K562 (cell line): ENCODE measurements at regions not wholly inside any gene's neighbourhood (a gene's known extent, or its start where the extent isn't known, plus 50 kb on each side); places are given as distances from the start of the nearest gene placed in this dataset.
A peak's percentile ranks its signal among the peaks of the same experiment; 100 is the strongest.

Experiments used
- ATAC-seq: fragments of 200-7000 bp; cut with Tn5 transposase; 3 replicates; pipeline ENCODE4 v1.9.1; 2020; ENCODE audit warnings: moderate library complexity
- BruUV-seq: library from RNA; stranded (reverse); fragments of 400-500 nt; replicated peaks from 2 replicates; lab custom pipeline; 2021; lab: Mats Ljungman, UMichigan
- CTCF ChIA-PET: fragments of 300-600 bp; formaldehyde crosslinking; extraction: SDS; loops from one replicate; lab custom pipeline; 2021; ENCODE audit warnings: low intra/inter-chr PET ratio; lab: Yijun Ruan, JAX
- POLR2A ChIA-PET: fragments of 300-600, 350-650 bp; sonication (Branson Sonifier 250); formaldehyde crosslinking; extraction: SDS; loops from one replicate; lab custom pipeline; 2021; ENCODE audit warnings: antibody characterized with exemption, inconsistent platforms; lab: Yijun Ruan, JAX
- DNase-seq, 4 experiments: peaks; one replicate each; pipeline versions ENCODE4 v3.0.0 to v3.0.0-alpha.2; 2011 to 2018; ENCODE audit warnings: low spot score in 3 of 4, mixed read lengths in 3 of 4; ENCODE audit errors: extremely low read depth in 1 of 4
- FAIRE-seq: peaks from 2 replicates; lab custom pipeline; 2011; peaks lifted over from hg19 to GRCh38; lab: Jason Lieb, UNC
- H2AFZ ChIP-seq: 2 replicates; pipeline ENCODE4 v1.6.0; 2011; ENCODE audit warnings: low read depth, low read length, control low read depth, inconsistent platforms
- H3K27ac ChIP-seq: fragments of 200-600 bp; 3 replicates; pipeline ENCODE4 v1.8.0; 2011; ENCODE audit warnings: low read depth, mild to moderate bottlenecking, control low read depth, inconsistent platforms, low read length, moderate library complexity, mixed read lengths; ENCODE audit errors: extremely low read depth
- H3K27me3 ChIP-seq, 2 experiments: fragments of 300-600 bp in 1 of 2; 2 replicates in 1 of 2; 3 replicates in 1 of 2; pipeline versions ENCODE4 v1.6.0 to v1.8.0; 2011; ENCODE audit warnings: inconsistent platforms in 2 of 2, low read length in 2 of 2, mild to moderate bottlenecking in 1 of 2, mixed read lengths in 1 of 2, moderate library complexity in 1 of 2; ENCODE audit not compliant: control insufficient read depth in 2 of 2, insufficient read depth in 2 of 2
- H3K36me3 ChIP-seq: fragments of 300-600 bp; 3 replicates; pipeline ENCODE4 v1.8.0; 2011; ENCODE audit warnings: mild to moderate bottlenecking, low read length, inconsistent platforms; ENCODE audit not compliant: control insufficient read depth, insufficient read depth
- H3K4me1 ChIP-seq, 2 experiments: fragments of 200-600 bp in 1 of 2; replicated peaks in 1 of 2; 2 replicates in 1 of 2; 3 replicates in 1 of 2; pipeline versions ENCODE4 v1.5.1 to v1.8.0; 2011; ENCODE audit warnings: inconsistent platforms in 2 of 2, low read length in 2 of 2, mild to moderate bottlenecking in 1 of 2, mixed read lengths in 1 of 2, moderate library complexity in 1 of 2; ENCODE audit not compliant: control insufficient read depth in 2 of 2, insufficient read depth in 2 of 2
- H3K4me2 ChIP-seq: 2 replicates; pipeline ENCODE4 v1.6.1; 2011; ENCODE audit warnings: low read length, control low read depth, inconsistent platforms, mixed read lengths; ENCODE audit not compliant: insufficient read depth
- H3K4me3 ChIP-seq: fragments of 200-600 bp; sonication (generic), shearing (Covaris generic); 2 replicates; pipeline ENCODE4 v1.5.1; 2016; ENCODE audit warnings: control low read depth, inconsistent platforms
- H3K79me2 ChIP-seq: fragments of 200-600 bp; 3 replicates; pipeline ENCODE4 v1.8.0; 2011; ENCODE audit warnings: low read length, inconsistent platforms; ENCODE audit not compliant: control insufficient read depth, insufficient read depth
- H3K9ac ChIP-seq, 2 experiments: 2 replicates each; pipeline versions ENCODE4 v1.6.0 to v1.6.1; 2011; ENCODE audit warnings: low read depth in 2 of 2, low read length in 2 of 2, control low read depth in 1 of 2, inconsistent platforms in 1 of 2, mild to moderate bottlenecking in 1 of 2, mixed read lengths in 1 of 2; ENCODE audit not compliant: insufficient read depth in 1 of 2
- H3K9me1 ChIP-seq: one replicate; pipeline ENCODE4 v1.6.0; 2011; ENCODE audit warnings: inconsistent platforms, mild to moderate bottlenecking, low read length, moderate library complexity; ENCODE audit not compliant: control insufficient read depth, insufficient read depth
- H3K9me3 ChIP-seq: replicated peaks from 2 replicates; pipeline ENCODE4 v1.5.1; 2011; ENCODE audit warnings: low read depth, low read length, inconsistent platforms; ENCODE audit not compliant: control insufficient read depth, insufficient read depth
- H4K20me1 ChIP-seq: replicated peaks from 2 replicates; pipeline ENCODE4 v1.6.1; 2011; ENCODE audit warnings: low read length, inconsistent platforms, mixed read lengths; ENCODE audit not compliant: control insufficient read depth, insufficient read depth
- CREBBP ChIP-seq: IDR thresholded peaks from one replicate; pipeline ENCODE4 v1.6.1; 2012; ENCODE audit warnings: low read depth, mild to moderate bottlenecking, control low read depth, inconsistent platforms, low read length
- FOSL1 ChIP-seq: fragments of 200-800 bp; sonication (Bioruptor generic); conservative IDR thresholded peaks from 2 replicates; pipeline ENCODE4 v1.6.1; 2016; ENCODE audit warnings: missing genetic modification characterization, missing compliant biosample characterization
- FOXM1 ChIP-seq, 2 experiments: fragments of 450-650 bp in 1 of 2; sonication (generic) in 1 of 2; formaldehyde crosslinking in 1 of 2; IDR thresholded peaks; 2 replicates each; pipeline versions ENCODE4 v1.6.1 to v1.9.0; 2017 to 2022; ENCODE audit warnings: low read depth in 2 of 2, mild to moderate bottlenecking in 2 of 2, missing genetic modification reagents in 1 of 2, moderate library complexity in 1 of 2
- PHF21A ChIP-seq: fragments of 450-650 bp; IDR thresholded peaks from 2 replicates; pipeline ENCODE4 v1.6.1; 2017; ENCODE audit warnings: low read depth, borderline replicate concordance
- ZNF165 ChIP-seq: fragments of 250-450 bp; sonication (Bioruptor Pico); IDR thresholded peaks from 2 replicates; pipeline ENCODE4 v1.4.0; 2020; ENCODE audit warnings: borderline replicate concordance
- ZNF785 ChIP-seq: fragments of 250-450 bp; sonication (Bioruptor Pico); IDR thresholded peaks from 2 replicates; pipeline ENCODE4 v1.4.0; 2020; ENCODE audit warnings: mild to moderate bottlenecking
- WGBS: fragments of 100-300 bp; shearing (Covaris generic); methylation state at CpG from one replicate; pipeline ENCODE4 v1.1.6; 2016; ENCODE audit warnings: low coverage, mixed read lengths; ENCODE audit not compliant: insufficient coverage; ENCODE audit errors: missing lambda C conversion rate; 5-methylcytosine and 5-hydroxymethylcytosine counted together
- in situ Hi-C: fragments of 300-500 bp; cut with MboI; formaldehyde crosslinking; loops from 4 replicates; pipeline ENCODE4 v1.15.0; 2018; ENCODE audit warnings: inconsistent platforms, mixed read lengths
- intact Hi-C: fragments of 100-400 bp; cut with micrococcal nuclease; formaldehyde crosslinking; loops from 2 replicates; pipeline ENCODE4 v1.14.2; 2022
- TF ChIP-seq, protein P1 (sequence below): fragments of 250-450 bp; sonication (Bioruptor Pico); IDR thresholded peaks from 2 replicates; pipeline ENCODE4 v1.8.0; 2021; ENCODE audit warnings: borderline replicate concordance, mild to moderate bottlenecking, moderate library complexity; ENCODE audit not compliant: poor library complexity, severe bottlenecking
- TF ChIP-seq, protein P2 (sequence below): sonication (generic); formaldehyde crosslinking; IDR thresholded peaks from 2 replicates; pipeline ENCODE4 v1.8.0; 2022; ENCODE audit warnings: mild to moderate bottlenecking, missing genetic modification reagents

DNA sequence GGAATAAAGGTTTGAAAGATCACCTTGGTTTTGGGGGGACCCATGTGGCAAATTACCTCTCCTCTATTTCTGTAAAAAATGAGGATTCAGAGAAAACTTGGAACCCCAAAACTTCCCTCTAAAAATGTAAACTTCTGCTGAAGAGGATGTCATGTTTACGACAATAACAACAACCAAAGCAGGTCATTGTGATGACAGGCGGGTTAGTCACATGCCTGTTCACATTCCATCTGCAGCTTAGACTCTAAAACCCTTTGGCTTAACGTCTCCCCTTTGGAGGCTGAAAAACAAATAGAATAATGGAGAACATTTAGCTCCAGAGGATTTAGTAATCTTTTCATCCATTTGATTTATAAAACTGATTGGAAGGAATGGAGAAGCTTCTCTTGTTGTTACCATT lies 75.0 kb upstream of the FAM9C start:
- Histone ChIP-seq H3K4me2 (peak overlapping the region; percentile 29; the same call in 1 of the 2 replicates), H3K27ac (no peak overlapping the region), H3K36me3 (no peaks in the 10 kb centered on the region), H3K79me2 (no peaks in the 10 kb centered on the region), H2AFZ (peak overlapping the region; percentile 60), H3K4me3 (no peak overlapping the region), H3K27me3 (no peaks in the 10 kb centered on the region), H4K20me1 (no peaks in the 10 kb centered on the region)
- ChIA-PET POLR2A (interaction anchor here (0.8 kb wide), 1 partner anchor 135 kb away, joined by 3 read pairs; no protein-coding TSS in a partner anchor), CTCF (no interaction called here)
- 43% methylated on average over 3 of the region's 3 CpGs for WGBS
- no peak for FAIRE-seq
- DNase-seq, result no peak
- ATAC-seq, result no peak
- TF ChIP-seq FOSL1 (tag) (peak; percentile 55; the same call in 1 of the 2 replicates), ZNF785 (CRISPR knock-in tag) (no peak), PHF21A (no peak), FOXM1 (IDR thresholded peaks at IDR 0.05; ENCODE audit: low read depth) (no peak), FOXM1 (CRISPR knock-in tag; IDR thresholded peaks at IDR 0.05; ENCODE audit: low read depth) (no peak), CREBBP (no peak), ZNF165 (CRISPR knock-in tag) (no peak)
- TF ChIP-seq, protein P1, sequence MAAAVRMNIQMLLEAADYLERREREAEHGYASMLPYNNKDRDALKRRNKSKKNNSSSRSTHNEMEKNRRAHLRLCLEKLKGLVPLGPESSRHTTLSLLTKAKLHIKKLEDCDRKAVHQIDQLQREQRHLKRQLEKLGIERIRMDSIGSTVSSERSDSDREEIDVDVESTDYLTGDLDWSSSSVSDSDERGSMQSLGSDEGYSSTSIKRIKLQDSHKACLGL, result no peak
- TF ChIP-seq, protein P2, sequence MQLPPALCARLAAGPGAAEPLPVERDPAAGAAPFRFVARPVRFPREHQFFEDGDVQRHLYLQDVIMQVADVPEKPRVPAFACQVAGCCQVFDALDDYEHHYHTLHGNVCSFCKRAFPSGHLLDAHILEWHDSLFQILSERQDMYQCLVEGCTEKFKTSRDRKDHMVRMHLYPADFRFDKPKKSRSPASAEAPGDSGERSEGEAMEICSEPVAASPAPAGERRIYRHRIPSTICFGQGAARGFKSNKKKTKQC (CRISPR knock-in tag), result no peak
- TF ChIP-seq, all 486 proteins: peak for 1
- BruUV-seq, result no TSS peak
- in situ Hi-C loops (no loop called here), intact Hi-C loops (no loop called here)
- peaks cover 0 to 8% of the 10 kb centered on the region in 2 experiments; a peak in 2 of 5 replicates for H3K4me1 ChIP-seq
- no peaks in the 10 kb centered on the region for H3K9me1 ChIP-seq
- H3K9me3 ChIP-seq, result no peaks in the 10 kb centered on the region
- no peak overlapping the region for H3K9ac ChIP-seq
